ENCODE measurements at regions not wholly inside any gene's neighbourhood (a gene's known extent, or its start where the extent isn't known, plus 50 kb on each side); places are given as distances from the start of the nearest gene placed in this dataset.

DNA sequence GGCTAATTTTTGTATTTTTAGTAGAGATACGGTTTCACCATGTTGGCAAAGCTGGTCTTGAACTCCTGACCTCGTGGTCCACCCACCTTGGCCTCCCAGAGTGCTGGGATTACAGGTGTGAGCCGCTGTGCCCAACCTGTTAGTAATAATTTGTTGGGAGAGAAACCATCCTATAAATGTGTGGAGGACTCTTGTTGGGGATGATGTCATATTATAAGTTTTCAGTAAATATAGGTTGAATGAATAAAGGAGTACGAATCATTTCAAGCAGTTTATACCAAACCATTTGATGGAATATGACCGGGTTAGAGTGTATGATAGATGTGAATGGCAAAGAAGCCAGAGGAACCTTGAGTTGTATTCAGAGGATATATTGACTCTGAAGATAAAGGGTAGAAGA lies 240.8 kb downstream of the SAMD5 start (continued):
- TF ChIP-seq, protein P1, sequence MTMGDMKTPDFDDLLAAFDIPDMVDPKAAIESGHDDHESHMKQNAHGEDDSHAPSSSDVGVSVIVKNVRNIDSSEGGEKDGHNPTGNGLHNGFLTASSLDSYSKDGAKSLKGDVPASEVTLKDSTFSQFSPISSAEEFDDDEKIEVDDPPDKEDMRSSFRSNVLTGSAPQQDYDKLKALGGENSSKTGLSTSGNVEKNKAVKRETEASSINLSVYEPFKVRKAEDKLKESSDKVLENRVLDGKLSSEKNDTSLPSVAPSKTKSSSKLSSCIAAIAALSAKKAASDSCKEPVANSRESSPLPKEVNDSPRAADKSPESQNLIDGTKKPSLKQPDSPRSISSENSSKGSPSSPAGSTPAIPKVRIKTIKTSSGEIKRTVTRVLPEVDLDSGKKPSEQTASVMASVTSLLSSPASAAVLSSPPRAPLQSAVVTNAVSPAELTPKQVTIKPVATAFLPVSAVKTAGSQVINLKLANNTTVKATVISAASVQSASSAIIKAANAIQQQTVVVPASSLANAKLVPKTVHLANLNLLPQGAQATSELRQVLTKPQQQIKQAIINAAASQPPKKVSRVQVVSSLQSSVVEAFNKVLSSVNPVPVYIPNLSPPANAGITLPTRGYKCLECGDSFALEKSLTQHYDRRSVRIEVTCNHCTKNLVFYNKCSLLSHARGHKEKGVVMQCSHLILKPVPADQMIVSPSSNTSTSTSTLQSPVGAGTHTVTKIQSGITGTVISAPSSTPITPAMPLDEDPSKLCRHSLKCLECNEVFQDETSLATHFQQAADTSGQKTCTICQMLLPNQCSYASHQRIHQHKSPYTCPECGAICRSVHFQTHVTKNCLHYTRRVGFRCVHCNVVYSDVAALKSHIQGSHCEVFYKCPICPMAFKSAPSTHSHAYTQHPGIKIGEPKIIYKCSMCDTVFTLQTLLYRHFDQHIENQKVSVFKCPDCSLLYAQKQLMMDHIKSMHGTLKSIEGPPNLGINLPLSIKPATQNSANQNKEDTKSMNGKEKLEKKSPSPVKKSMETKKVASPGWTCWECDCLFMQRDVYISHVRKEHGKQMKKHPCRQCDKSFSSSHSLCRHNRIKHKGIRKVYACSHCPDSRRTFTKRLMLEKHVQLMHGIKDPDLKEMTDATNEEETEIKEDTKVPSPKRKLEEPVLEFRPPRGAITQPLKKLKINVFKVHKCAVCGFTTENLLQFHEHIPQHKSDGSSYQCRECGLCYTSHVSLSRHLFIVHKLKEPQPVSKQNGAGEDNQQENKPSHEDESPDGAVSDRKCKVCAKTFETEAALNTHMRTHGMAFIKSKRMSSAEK (CRISPR knock-in tag; IDR thresholded peaks at IDR 0.05; ENCODE audit: borderline replicate concordance) = no peak
- TF ChIP-seq, protein P2, sequence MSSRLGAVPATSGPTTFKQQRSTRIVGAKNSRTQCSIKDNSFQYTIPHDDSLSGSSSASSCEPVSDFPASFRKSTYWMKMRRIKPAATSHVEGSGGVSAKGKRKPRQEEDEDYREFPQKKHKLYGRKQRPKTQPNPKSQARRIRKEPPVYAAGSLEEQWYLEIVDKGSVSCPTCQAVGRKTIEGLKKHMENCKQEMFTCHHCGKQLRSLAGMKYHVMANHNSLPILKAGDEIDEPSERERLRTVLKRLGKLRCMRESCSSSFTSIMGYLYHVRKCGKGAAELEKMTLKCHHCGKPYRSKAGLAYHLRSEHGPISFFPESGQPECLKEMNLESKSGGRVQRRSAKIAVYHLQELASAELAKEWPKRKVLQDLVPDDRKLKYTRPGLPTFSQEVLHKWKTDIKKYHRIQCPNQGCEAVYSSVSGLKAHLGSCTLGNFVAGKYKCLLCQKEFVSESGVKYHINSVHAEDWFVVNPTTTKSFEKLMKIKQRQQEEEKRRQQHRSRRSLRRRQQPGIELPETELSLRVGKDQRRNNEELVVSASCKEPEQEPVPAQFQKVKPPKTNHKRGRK (CRISPR knock-in tag; IDR thresholded peaks at IDR 0.05; ENCODE audit: borderline replicate concordance) = no peak

DNA sequence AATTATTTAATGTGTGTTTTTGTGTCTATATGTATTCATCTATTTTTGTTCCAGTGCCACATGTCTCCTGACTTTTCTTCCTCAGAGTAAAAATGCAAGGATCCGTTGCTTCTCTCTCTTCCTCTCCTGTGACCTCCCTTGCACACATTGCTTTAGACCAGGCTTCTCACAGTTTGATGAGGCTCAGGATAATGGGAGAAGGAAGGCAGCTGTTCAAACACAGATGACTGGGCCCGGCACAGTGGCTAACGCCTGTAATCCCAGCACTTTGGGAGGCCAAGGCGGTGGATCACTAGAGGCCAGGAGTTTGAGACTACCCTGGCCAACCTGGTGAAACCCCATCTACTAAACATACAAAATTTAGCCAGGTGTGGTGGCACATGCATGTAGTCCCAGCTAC lies 241.9 kb downstream of the SAMD5 start:
- POLR2A ChIA-PET = no interaction called here
- no peaks in the 10 kb centered on the region for H3K36me3 Mint-ChIP-seq
- no peak for ATAC-seq

DNA sequence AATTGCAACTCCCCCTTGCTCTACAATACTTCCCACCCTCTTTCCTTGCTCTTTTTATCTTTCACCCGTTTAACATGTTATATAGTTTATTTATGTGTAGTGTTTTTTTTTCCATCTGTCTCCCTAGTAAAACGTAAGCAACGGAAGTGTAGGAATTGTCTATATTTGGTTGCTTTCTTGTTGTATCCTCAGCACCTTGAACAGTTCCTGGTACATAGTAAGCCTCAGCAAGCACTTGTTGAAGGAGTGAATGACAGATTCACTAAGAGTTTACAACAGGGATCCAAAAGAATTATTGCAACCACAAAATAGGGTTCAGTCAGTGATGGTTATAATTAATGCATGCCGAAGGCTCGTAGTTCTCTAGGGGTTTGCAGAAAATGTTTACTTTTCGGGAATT lies 242.7 kb downstream of the SAMD5 start:
- Mint-ChIP-seq H3K9me3 (peaks cover 9% of the 10 kb centered on the region), H3K27me3 (ENCODE audit: low read depth) (no peaks in the 10 kb centered on the region), H3K4me1 (no peaks in the 10 kb centered on the region), H3K36me3 (no peaks in the 10 kb centered on the region), H3K27ac (no peak overlapping the region), H3K4me3 (no peak overlapping the region)
- POLR2A ChIA-PET = no interaction called here
- no peak for ATAC-seq
- CTCF ChIA-PET = no interaction called here
- DNase-seq (ENCODE audit: low spot score) = no peak
- TF ChIP-seq, protein P3, sequence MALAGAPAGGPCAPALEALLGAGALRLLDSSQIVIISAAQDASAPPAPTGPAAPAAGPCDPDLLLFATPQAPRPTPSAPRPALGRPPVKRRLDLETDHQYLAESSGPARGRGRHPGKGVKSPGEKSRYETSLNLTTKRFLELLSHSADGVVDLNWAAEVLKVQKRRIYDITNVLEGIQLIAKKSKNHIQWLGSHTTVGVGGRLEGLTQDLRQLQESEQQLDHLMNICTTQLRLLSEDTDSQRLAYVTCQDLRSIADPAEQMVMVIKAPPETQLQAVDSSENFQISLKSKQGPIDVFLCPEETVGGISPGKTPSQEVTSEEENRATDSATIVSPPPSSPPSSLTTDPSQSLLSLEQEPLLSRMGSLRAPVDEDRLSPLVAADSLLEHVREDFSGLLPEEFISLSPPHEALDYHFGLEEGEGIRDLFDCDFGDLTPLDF (CRISPR knock-in tag; IDR thresholded peaks at IDR 0.05) = no peak
- TF ChIP-seq, protein P4, sequence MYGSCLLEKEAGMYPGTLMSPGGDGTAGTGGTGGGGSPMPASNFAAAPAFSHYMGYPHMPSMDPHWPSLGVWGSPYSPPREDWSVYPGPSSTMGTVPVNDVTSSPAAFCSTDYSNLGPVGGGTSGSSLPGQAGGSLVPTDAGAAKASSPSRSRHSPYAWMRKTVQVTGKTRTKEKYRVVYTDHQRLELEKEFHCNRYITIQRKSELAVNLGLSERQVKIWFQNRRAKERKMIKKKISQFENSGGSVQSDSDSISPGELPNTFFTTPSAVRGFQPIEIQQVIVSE (CRISPR knock-in tag; IDR thresholded peaks at IDR 0.05; ENCODE audit: borderline replicate concordance) = no peak
- TF ChIP-seq NR3C1 (CRISPR knock-in tag; conservative IDR thresholded peaks at IDR 0.05; ENCODE audit: low read depth) = no peak
- TF ChIP-seq, protein P1 (CRISPR knock-in tag; IDR thresholded peaks at IDR 0.05; ENCODE audit: borderline replicate concordance) = no peak

More for the DNA sequence above, 241.9 kb downstream of the SAMD5 start:
- TF ChIP-seq, protein P5, sequence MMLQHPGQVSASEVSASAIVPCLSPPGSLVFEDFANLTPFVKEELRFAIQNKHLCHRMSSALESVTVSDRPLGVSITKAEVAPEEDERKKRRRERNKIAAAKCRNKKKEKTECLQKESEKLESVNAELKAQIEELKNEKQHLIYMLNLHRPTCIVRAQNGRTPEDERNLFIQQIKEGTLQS (CRISPR knock-in tag; conservative IDR thresholded peaks at IDR 0.05) = no peak
- TF ChIP-seq CREB1 (CRISPR knock-in tag; IDR thresholded peaks at IDR 0.05) (no peak), ZNF416 (CRISPR knock-in tag; IDR thresholded peaks at IDR 0.05) (no peak), SOX15 (CRISPR knock-in tag; IDR thresholded peaks at IDR 0.05) (no peak), NFYB (CRISPR knock-in tag; conservative IDR thresholded peaks at IDR 0.05; ENCODE audit: low read depth) (no peak), ATF1 (CRISPR knock-in tag; IDR thresholded peaks at IDR 0.05) (no peak), TEAD1 (CRISPR knock-in tag; IDR thresholded peaks at IDR 0.05) (no peak)
- TF ChIP-seq, protein P6, sequence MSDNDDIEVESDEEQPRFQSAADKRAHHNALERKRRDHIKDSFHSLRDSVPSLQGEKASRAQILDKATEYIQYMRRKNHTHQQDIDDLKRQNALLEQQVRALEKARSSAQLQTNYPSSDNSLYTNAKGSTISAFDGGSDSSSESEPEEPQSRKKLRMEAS (CRISPR knock-in tag; IDR thresholded peaks at IDR 0.05) = no peak
- TF ChIP-seq, protein P7, sequence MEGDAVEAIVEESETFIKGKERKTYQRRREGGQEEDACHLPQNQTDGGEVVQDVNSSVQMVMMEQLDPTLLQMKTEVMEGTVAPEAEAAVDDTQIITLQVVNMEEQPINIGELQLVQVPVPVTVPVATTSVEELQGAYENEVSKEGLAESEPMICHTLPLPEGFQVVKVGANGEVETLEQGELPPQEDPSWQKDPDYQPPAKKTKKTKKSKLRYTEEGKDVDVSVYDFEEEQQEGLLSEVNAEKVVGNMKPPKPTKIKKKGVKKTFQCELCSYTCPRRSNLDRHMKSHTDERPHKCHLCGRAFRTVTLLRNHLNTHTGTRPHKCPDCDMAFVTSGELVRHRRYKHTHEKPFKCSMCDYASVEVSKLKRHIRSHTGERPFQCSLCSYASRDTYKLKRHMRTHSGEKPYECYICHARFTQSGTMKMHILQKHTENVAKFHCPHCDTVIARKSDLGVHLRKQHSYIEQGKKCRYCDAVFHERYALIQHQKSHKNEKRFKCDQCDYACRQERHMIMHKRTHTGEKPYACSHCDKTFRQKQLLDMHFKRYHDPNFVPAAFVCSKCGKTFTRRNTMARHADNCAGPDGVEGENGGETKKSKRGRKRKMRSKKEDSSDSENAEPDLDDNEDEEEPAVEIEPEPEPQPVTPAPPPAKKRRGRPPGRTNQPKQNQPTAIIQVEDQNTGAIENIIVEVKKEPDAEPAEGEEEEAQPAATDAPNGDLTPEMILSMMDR (IDR thresholded peaks at IDR 0.05) = no peak
- TF ChIP-seq, protein P8, sequence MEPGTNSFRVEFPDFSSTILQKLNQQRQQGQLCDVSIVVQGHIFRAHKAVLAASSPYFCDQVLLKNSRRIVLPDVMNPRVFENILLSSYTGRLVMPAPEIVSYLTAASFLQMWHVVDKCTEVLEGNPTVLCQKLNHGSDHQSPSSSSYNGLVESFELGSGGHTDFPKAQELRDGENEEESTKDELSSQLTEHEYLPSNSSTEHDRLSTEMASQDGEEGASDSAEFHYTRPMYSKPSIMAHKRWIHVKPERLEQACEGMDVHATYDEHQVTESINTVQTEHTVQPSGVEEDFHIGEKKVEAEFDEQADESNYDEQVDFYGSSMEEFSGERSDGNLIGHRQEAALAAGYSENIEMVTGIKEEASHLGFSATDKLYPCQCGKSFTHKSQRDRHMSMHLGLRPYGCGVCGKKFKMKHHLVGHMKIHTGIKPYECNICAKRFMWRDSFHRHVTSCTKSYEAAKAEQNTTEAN (CRISPR knock-in tag; IDR thresholded peaks at IDR 0.05) = no peak
- CTCF ChIA-PET = no interaction called here
- no peak overlapping the region for H3K27ac Mint-ChIP-seq
- peaks cover 9% of the 10 kb centered on the region for H3K9me3 Mint-ChIP-seq
- no peak for DNase-seq (ENCODE audit: low spot score)
- H3K27me3 Mint-ChIP-seq (ENCODE audit: low read depth) = no peaks in the 10 kb centered on the region
- no peaks in the 10 kb centered on the region for H3K4me1 Mint-ChIP-seq
- no peak overlapping the region for H3K4me3 Mint-ChIP-seq
